IPS-15b (cell line): ENCODE measurements at regions not wholly inside any gene's neighbourhood (a gene's known extent, or its start where the extent isn't known, plus 50 kb on each side); places are given as distances from the start of the nearest gene placed in this dataset.

Experiments used
- H3K27me3 ChIP-seq: one replicate; pipeline ENCODE4 v1.6.1; 2013; ENCODE audit warnings: low read length; ENCODE audit not compliant: control insufficient read depth, insufficient read depth
- H3K36me3 ChIP-seq: one replicate; pipeline ENCODE4 v1.6.1; 2013; ENCODE audit warnings: low read length; ENCODE audit not compliant: control insufficient read depth, insufficient read depth
- H3K4me1 ChIP-seq: one replicate; pipeline ENCODE4 v1.6.1; 2013; ENCODE audit warnings: mild to moderate bottlenecking, low read length; ENCODE audit not compliant: control insufficient read depth, insufficient read depth
- H3K4me3 ChIP-seq: one replicate; pipeline ENCODE4 v1.5.1; 2013; ENCODE audit warnings: low read depth, low read length
- H3K9ac ChIP-seq: one replicate; pipeline ENCODE4 v1.6.1; 2013; ENCODE audit warnings: low read depth, mild to moderate bottlenecking, low read length
- H3K9me3 ChIP-seq: one replicate; pipeline ENCODE4 v1.6.1; 2013; ENCODE audit warnings: mild to moderate bottlenecking, low read length; ENCODE audit not compliant: control insufficient read depth, insufficient read depth

- no peaks in the 10 kb centered on the region for H3K36me3 ChIP-seq
- no peak overlapping the region for H3K9ac ChIP-seq
- no peaks in the 10 kb centered on the region for H3K27me3 ChIP-seq
- H3K4me3 ChIP-seq, result no peak overlapping the region
- H3K4me1 ChIP-seq, result peaks cover 7% of the 10 kb centered on the region
- H3K9me3 ChIP-seq, result no peaks in the 10 kb centered on the region
Observed at GRCh38 chr1:110728388-110729001, 53.8 kb upstream of the KCNA3 start.

GRCh38 chr1:110727246-110727645, 52.5 kb upstream of the KCNA3 start:
- H3K4me1 ChIP-seq, result peaks cover 1% of the 10 kb centered on the region
- no peak overlapping the region for H3K9ac ChIP-seq
- H3K4me3 ChIP-seq, result no peak overlapping the region
- H3K9me3 ChIP-seq, result no peaks in the 10 kb centered on the region
- H3K36me3 ChIP-seq, result no peaks in the 10 kb centered on the region
- H3K27me3 ChIP-seq, result no peaks in the 10 kb centered on the region

- Histone ChIP-seq H3K9me3 (no peaks in the 10 kb centered on the region), H3K4me3 (no peak overlapping the region), H3K36me3 (no peaks in the 10 kb centered on the region), H3K9ac (no peak overlapping the region), H3K27me3 (no peaks in the 10 kb centered on the region), H3K4me1 (no peaks in the 10 kb centered on the region)
Observed at GRCh38 chr1:110726755-110727154, 52.0 kb upstream of the KCNA3 start.
